OCI-LY7 (cell line): ENCODE measurements at regions not wholly inside any gene's neighbourhood (a gene's known extent, or its start where the extent isn't known, plus 50 kb on each side); places are given as distances from the start of the nearest gene placed in this dataset.

Source experiments
- CTCF ChIP-seq: fragments of 200-600 bp; sonication (generic); conservative IDR thresholded peaks from 2 replicates; pipeline ENCODE4 v1.5.1; 2014; ENCODE audit warnings: mild to moderate bottlenecking, antibody characterized with exemption, low read length, moderate library complexity, mixed read lengths
- EZH2phosphoT487 ChIP-seq: fragments of 200-600 bp; sonication (generic); IDR thresholded peaks from 2 replicates; pipeline ENCODE4 v1.6.1; 2018; ENCODE audit warnings: low read depth, borderline replicate concordance, mild to moderate bottlenecking, mixed run types, antibody characterized with exemption, low read length, moderate library complexity, mixed read lengths

DNA sequence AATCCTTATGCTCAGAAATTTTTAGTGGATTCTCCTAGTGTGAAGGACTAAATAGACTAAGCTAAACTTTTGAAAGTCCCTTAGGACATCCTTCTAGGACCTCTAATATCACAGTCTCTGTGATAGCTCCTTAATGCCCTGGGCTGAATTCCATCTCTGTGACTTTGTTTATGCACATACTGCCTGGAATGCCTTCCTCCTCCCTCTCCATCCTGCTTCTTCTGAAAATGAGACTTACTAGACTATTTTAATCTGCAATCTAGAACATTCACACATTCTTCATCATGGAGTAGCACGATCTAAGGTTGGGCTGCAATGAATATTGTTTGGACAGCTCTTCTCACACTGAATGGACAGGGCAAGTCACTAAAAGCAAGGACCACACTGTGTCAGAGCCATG is 65.0 kb upstream of the MSX1 start:
- no peak for TF ChIP-seq EZH2phosphoT487
- no peak for TF ChIP-seq CTCF
